ENCODE measurements at regions not wholly inside any gene's neighbourhood (a gene's known extent, or its start where the extent isn't known, plus 50 kb on each side); places are given as distances from the start of the nearest gene placed in this dataset.

DNA sequence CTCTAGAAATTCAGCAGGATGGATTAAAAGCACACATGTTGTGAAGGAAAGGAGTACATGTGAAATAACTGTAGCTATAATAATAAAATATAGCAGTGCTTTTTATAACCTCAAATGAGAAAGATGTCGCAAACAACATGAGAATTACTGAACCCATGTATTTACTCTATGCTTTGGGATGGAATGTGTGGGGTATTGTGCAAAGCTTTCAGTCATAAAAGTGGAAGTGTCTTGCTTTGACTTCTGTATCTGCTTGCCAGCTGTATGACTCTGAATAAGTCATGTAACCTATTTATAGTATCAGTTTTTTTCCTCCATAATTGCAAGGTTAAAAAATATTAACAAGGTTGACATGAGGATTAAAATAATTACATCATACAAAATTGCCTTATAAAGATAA lies 519.3 kb upstream of the CADM2 start:
- DNase-seq (ENCODE audit: low spot score): no peak
- intact Hi-C loops (cut with DNase I): no loop called here

- no peak for DNase-seq (ENCODE audit: low spot score)
- intact Hi-C loops (cut with DNase I): no loop called here
These were observed 518.5 kb upstream of the CADM2 start for GRCh38 chr3:84440291-84440690.

GRCh38 chr3:84442533-84442932 lies 516.3 kb upstream of the CADM2 start:
- DNase-seq (ENCODE audit: low spot score): no peak

GRCh38 chr3:84444726-84445521 lies 513.9 kb upstream of the CADM2 start:
- no peak for DNase-seq (ENCODE audit: low spot score)

More at GRCh38 chr3:84442533-84442932, 516.3 kb upstream of the CADM2 start:
- intact Hi-C loops (cut with DNase I): no loop called here

GRCh38 chr3:84487296-84487695 lies 471.5 kb upstream of the CADM2 start:
- intact Hi-C loops (cut with DNase I): no loop called here
- DNase-seq (ENCODE audit: low spot score): no peak

More at GRCh38 chr3:84444726-84445521, 513.9 kb upstream of the CADM2 start:
- intact Hi-C loops (cut with DNase I): no loop called here

GRCh38 chr3:84504761-84505160 lies 454.0 kb upstream of the CADM2 start:
- no peak for DNase-seq (ENCODE audit: low spot score)
- intact Hi-C loops (cut with DNase I): no loop called here

DNA sequence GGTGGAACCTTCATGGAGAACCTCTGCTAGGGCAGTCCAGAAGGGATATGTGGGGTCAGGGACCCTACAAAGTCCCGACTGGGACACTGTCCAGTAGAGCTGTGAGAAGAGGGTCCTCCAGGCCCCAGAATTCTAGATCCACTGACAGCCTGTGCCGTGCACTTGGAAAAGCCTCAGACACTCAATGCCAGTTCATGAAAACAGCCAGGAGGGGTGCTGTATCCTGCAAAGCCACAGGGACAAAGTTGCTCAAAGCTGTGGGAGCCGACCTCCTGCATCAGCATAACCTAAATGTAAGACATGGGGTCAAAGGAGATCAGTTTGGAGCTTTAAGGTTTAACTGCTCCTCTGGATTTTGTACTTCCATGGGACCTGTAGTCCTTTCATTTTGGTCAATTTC lies 448.8 kb upstream of the CADM2 start:
- no peak for DNase-seq (ENCODE audit: low spot score)
- intact Hi-C loops (cut with DNase I): no loop called here

DNA sequence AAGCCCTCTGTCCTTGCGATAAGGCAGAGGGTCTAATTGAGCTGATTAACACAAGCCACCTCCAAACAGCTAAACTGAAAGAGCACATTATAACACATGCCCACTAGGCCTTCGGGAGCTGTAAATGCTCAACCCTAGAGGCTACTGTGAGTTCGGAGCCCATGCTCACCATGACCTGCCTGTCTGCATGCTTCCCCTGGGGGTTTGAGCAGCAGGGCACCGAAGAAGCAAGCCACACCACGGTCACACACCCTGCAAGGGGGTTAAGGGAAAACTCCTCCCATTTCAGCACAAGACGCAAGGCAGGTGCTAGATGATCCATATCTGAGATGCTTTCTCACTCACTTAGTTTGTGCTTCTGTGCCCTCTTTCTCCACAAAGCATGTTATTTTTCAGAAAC lies 435.9 kb upstream of the CADM2 start:
- intact Hi-C loops (cut with DNase I): no loop called here

DNA sequence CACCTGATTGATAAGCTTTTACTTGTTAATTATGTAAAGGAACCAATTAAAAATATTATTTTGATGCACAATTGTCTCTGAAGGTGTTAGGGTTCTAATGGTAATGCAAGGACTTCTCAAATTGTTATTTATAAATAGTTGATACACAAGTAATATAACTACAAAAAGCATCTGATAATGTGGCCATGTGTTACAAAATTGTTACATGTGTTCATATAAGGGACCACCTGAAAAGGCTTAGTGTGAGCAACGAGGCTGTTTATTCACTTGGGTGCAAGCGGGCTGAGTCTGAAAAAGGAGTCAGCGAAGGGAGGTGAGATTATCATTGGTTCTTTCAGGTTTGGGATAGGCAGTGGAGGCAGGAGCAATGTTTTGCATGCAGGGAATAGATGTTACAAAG lies 421.9 kb upstream of the CADM2 start:
- intact Hi-C loops (cut with DNase I): no loop called here
- DNase-seq (ENCODE audit: low spot score): no peak

More for the DNA sequence above, 435.9 kb upstream of the CADM2 start:
- no peak for DNase-seq (ENCODE audit: low spot score)

DNA sequence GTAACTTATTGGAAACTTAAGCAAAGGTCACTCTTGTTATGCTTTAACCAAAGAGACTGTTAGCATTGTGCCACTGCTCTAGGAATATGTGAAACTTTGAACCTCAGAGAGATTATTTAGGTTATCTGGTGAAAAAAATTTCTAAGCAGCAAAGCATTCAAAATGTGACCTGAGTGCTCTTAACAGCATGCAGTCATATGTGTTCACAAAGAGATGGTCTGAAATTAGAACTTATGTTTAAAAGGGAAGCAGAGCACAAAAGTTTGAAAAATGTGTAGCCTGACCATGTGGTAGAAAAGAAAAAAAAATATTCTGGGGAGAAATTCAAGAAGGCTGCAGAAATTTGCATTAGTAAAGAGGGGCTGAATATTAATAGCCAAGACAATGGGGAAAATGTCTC lies 420.2 kb upstream of the CADM2 start:
- DNase-seq (ENCODE audit: low spot score): no peak
- intact Hi-C loops (cut with DNase I): no loop called here

GRCh38 chr3:84547207-84547606 lies 411.6 kb upstream of the CADM2 start:
- no peak for DNase-seq (ENCODE audit: low spot score)
- intact Hi-C loops (cut with DNase I): loop anchor here (5.0 kb wide), 1 partner anchor 1030 kb away; no protein-coding TSS in a partner anchor

DNA sequence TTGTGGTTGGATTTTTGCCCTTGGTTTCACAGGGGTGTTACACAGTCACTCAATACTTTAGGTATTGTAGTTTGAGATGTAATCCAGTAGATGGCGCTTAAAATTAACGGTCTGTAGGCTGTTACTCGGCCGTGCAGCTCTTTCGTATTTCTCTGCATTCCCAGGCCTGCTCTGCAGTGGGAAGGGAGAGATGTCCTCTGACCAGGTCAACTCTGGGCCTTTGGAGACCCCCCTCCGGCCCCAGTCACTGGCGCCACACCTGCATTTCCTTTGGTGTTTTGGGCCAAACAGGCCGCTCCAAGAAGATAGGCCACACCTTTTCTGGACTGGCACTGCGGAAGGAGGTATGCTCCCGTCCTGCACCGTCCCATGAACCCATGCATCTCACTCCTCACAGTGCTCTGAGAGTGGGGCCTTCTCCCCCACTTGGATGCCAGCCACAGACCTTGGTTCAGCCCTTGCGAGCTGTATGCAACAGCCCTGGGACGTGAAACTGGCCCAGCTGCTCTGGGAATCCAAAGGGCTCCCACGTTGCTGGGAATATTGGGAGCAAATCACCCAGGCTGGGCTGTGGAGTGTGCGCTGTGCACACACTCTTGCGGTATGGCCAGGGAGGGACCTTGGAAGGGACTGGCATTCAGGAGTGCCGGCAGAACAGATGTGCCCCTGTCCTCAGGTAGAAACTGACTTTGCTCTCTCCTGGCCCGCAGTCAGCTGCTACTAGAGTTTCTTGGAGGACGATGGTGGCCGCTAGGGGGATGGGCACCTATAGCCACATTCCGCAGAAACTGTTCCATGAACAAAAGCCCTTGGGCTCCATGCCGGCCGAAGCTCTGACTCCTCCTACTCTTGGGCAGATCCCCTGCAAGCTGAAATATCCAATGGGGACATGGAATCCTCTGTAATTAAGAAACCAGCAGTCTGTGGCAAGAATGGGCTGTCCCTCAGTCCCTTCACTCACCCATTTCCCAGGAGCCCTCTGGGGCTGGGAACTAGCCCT lies 410.5 kb upstream of the CADM2 start:
- no peak for DNase-seq (ENCODE audit: low spot score)
- intact Hi-C loops (cut with DNase I): loop anchor here (5.0 kb wide), 1 partner anchor 1029 kb away; no protein-coding TSS in a partner anchor

DNA sequence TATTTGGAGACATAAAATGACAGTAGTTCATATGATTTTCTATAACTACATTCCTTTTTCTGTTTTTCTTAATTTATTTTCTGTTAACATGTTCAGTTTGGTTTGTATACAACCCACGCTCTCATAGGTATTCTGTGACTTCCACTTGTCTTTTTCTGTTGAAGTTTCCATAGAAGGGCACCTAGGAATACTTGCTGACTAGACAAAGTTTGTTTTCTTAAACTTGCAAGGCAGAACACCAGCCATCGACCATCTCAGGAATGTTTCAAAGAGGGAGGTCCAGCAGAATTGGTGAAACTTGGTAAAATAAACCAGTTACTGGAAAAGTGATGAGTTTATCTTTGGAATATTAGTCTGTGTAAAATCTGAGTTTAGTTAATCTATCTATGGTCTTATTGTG lies 403.2 kb upstream of the CADM2 start:
- intact Hi-C loops (cut with DNase I): no loop called here
- DNase-seq (ENCODE audit: low spot score): no peak

DNA sequence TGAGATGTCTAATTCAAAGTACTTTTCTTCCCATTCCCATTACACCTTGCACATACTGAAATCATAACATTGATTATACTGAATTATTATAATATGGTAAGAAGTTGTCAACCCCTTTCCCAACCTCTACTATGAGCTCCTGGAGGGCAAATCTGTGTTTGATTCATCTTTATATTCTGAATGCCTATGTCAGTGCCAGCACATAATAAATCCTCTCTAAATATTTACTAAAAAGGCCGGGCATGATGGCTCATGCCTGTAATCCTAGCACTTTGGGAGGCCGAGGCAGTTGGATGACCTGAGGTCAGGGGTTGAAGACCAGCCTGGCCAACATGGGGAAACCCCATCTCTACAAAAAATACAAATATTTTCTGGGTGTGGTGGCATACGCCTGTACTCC lies 392.5 kb upstream of the CADM2 start:
- peak; percentile 36 for DNase-seq (ENCODE audit: low spot score)
- intact Hi-C loops (cut with DNase I): no loop called here

DNA sequence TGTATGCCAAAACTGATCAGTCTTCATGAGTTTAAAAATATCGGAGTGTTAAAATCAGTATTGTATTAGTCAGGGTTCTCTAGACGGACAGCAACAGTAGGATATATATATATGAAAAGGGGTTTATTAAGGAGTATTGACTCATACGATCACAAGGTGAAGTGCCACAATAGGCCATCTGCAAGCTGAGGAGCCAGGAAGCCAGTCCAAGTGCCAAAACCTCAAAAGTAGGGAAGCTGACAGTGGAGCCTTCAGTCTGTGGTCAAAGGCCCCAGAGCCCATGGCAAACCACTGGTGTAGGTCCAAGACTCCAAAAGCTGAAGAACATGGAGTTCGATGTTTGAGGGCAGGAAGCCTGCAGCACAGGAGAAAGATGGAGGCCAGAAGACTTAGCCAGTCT lies 391.0 kb upstream of the CADM2 start:
- intact Hi-C loops (cut with DNase I): no loop called here
- no peak for DNase-seq (ENCODE audit: low spot score)

GRCh38 chr3:84573962-84574361 lies 384.8 kb upstream of the CADM2 start:
- intact Hi-C loops (cut with DNase I): no loop called here
- no peak for DNase-seq (ENCODE audit: low spot score)

DNA sequence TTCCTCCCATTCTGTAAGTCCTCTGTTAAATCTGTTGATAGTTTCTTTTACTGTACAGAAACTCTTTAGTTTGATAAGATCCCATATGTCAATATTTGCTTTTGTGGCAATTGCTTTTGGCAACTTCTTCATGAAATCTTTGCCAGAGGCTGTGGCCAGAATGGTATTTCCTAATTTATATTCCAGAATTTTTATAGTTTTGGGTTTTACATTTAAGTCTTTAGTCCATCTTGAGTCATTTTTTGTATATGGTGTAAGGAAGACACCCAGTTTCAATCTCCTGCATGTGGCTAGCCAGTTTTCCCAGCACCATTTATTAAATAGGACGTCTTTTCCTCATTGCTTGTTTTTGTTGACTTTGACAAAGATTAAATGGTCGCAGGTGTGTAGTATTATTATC lies 372.4 kb upstream of the CADM2 start:
- no peak for DNase-seq (ENCODE audit: low spot score)
- intact Hi-C loops (cut with DNase I): no loop called here

GRCh38 chr3:84600703-84601225 lies 358.0 kb upstream of the CADM2 start:
- DNase-seq (ENCODE audit: low spot score): no peak
- intact Hi-C loops (cut with DNase I): no loop called here

- no peak for DNase-seq (ENCODE audit: low spot score)
- intact Hi-C loops (cut with DNase I): no loop called here
These were observed 357.5 kb upstream of the CADM2 start for GRCh38 chr3:84601303-84601702.

GRCh38 chr3:84621823-84622222 lies 337.0 kb upstream of the CADM2 start:
- no peak for DNase-seq (ENCODE audit: low spot score)

More at GRCh38 chr3:84621823-84622222, 337.0 kb upstream of the CADM2 start:
- intact Hi-C loops (cut with DNase I): no loop called here

Data from cardiac septum (tissue), 1 donor.